ENCODE measurements at regions not wholly inside any gene's neighbourhood (a gene's known extent, or its start where the extent isn't known, plus 50 kb on each side); places are given as distances from the start of the nearest gene placed in this dataset.

- H3K79me2 ChIP-seq (ENCODE audit: insufficient read depth, low read length): no peaks in the 10 kb centered on the region
- H3K36me3 Mint-ChIP-seq: no peaks in the 10 kb centered on the region
- no peaks in the 10 kb centered on the region for H3K36me3 ChIP-seq (replicated peaks in 1 of 2; ENCODE audit: control insufficient read depth in 1 of 2, insufficient read depth in 2 of 2, low read length in 2 of 2)
- no peaks in the 10 kb centered on the region for H3K9me3 ChIP-seq (replicated peaks in 1 of 2; ENCODE audit: control insufficient read depth in 1 of 2, insufficient read depth in 1 of 2, low read length in 2 of 2)
- H3K27ac Mint-ChIP-seq: no peak overlapping the region
- no peaks in the 10 kb centered on the region for H3K4me1 ChIP-seq (ENCODE audit: control insufficient read depth in 1 of 2, insufficient read depth in 2 of 2, low read length in 2 of 2)
- no peak overlapping the region for H3K4me3 ChIP-seq (replicated peaks in 1 of 3; ENCODE audit: low read depth in 2 of 3, low read length in 3 of 3)
- DNase-seq: no peak
- H3K27me3 Mint-ChIP-seq (ENCODE audit: low read depth in 3 of 3): no peaks in the 10 kb centered on the region
- TF ChIP-seq, protein P1, sequence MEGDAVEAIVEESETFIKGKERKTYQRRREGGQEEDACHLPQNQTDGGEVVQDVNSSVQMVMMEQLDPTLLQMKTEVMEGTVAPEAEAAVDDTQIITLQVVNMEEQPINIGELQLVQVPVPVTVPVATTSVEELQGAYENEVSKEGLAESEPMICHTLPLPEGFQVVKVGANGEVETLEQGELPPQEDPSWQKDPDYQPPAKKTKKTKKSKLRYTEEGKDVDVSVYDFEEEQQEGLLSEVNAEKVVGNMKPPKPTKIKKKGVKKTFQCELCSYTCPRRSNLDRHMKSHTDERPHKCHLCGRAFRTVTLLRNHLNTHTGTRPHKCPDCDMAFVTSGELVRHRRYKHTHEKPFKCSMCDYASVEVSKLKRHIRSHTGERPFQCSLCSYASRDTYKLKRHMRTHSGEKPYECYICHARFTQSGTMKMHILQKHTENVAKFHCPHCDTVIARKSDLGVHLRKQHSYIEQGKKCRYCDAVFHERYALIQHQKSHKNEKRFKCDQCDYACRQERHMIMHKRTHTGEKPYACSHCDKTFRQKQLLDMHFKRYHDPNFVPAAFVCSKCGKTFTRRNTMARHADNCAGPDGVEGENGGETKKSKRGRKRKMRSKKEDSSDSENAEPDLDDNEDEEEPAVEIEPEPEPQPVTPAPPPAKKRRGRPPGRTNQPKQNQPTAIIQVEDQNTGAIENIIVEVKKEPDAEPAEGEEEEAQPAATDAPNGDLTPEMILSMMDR (IDR thresholded peaks at IDR 0.05): no peak
- H2AFZ ChIP-seq (ENCODE audit: insufficient read depth, low read depth, low read length, poor library complexity, severe bottlenecking): no peak overlapping the region
- H3K4me1 Mint-ChIP-seq: no peaks in the 10 kb centered on the region
- no peaks in the 10 kb centered on the region for H4K20me1 ChIP-seq (ENCODE audit: insufficient read depth, low read length)
- peaks cover 0 to 5% (median 0%) of the 10 kb centered on the region in 7 donors for H3K9me3 Mint-ChIP-seq
- H3K9ac ChIP-seq (ENCODE audit: insufficient read depth, low read length, poor library complexity, severe bottlenecking): no peak overlapping the region
- no peaks in the 10 kb centered on the region for H3K27me3 ChIP-seq (ENCODE audit: control insufficient read depth in 2 of 2, insufficient read depth in 2 of 2, low read length in 2 of 2)
- intact Hi-C loops (cut with micrococcal nuclease): no loop called here
- H3K4me3 Mint-ChIP-seq: no peak overlapping the region
- no CpG with 5 or more reads among the region's 3 CpGs for WGBS (ENCODE audit: insufficient coverage)
- no peak overlapping the region for H3K27ac ChIP-seq (ENCODE audit: low read depth in 1 of 2, low read length in 2 of 2)
- H3K4me2 ChIP-seq (replicated peaks; ENCODE audit: extremely low read depth, low read length, poor library complexity, severe bottlenecking): no peak overlapping the region
These were observed 781.6 kb upstream of the PHF14 start for GRCh38 chr7:10192074-10192473.

- Mint-ChIP-seq H3K27me3 (ENCODE audit: low read depth in 3 of 3) (peaks cover 0 to 2% (median 2%) of the 10 kb centered on the region in 3 donors), H3K9me3 (peaks cover 0 to 7% (median 3%) of the 10 kb centered on the region in 7 donors), H3K4me1 (no peaks in the 10 kb centered on the region), H3K4me3 (no peak overlapping the region), H3K27ac (no peak overlapping the region), H3K36me3 (no peaks in the 10 kb centered on the region)
- Histone ChIP-seq H3K4me1 (ENCODE audit: control insufficient read depth in 1 of 2, insufficient read depth in 2 of 2, low read length in 2 of 2) (no peaks in the 10 kb centered on the region), H3K4me3 (replicated peaks in 1 of 3; ENCODE audit: low read depth in 2 of 3, low read length in 3 of 3) (no peak overlapping the region), H3K36me3 (replicated peaks in 1 of 2; ENCODE audit: control insufficient read depth in 1 of 2, insufficient read depth in 2 of 2, low read length in 2 of 2) (no peaks in the 10 kb centered on the region), H3K9ac (ENCODE audit: insufficient read depth, low read length, poor library complexity, severe bottlenecking) (no peak overlapping the region), H4K20me1 (ENCODE audit: insufficient read depth, low read length) (no peaks in the 10 kb centered on the region), H3K27ac (ENCODE audit: low read depth in 1 of 2, low read length in 2 of 2) (no peak overlapping the region), H3K9me3 (replicated peaks in 1 of 2; ENCODE audit: control insufficient read depth in 1 of 2, insufficient read depth in 1 of 2, low read length in 2 of 2) (no peaks in the 10 kb centered on the region), H3K4me2 (replicated peaks; ENCODE audit: extremely low read depth, low read length, poor library complexity, severe bottlenecking) (no peak overlapping the region), H3K27me3 (ENCODE audit: control insufficient read depth in 2 of 2, insufficient read depth in 2 of 2, low read length in 2 of 2) (no peaks in the 10 kb centered on the region), H2AFZ (ENCODE audit: insufficient read depth, low read depth, low read length, poor library complexity, severe bottlenecking) (no peak overlapping the region), H3K79me2 (ENCODE audit: insufficient read depth, low read length) (no peaks in the 10 kb centered on the region)
- intact Hi-C loops (cut with micrococcal nuclease): no loop called here
- DNase-seq: no peak
- TF ChIP-seq, protein P1 (IDR thresholded peaks at IDR 0.05): no peak
- no CpG with 5 or more reads among the region's 1 CpG for WGBS (ENCODE audit: insufficient coverage)
These were observed 768.0 kb upstream of the PHF14 start for GRCh38 chr7:10205696-10206095.
